Right lobe of liver (tissue), 6 donors: ENCODE measurements at regions not wholly inside any gene's neighbourhood (a gene's known extent, or its start where the extent isn't known, plus 50 kb on each side); places are given as distances from the start of the nearest gene placed in this dataset.
A peak's percentile ranks its signal among the peaks of the same experiment; 100 is the strongest.

Source experiments
- ATAC-seq, 4 donors: fragments of 200-7000 bp; cut with Tn5 transposase; one replicate each; pipeline ENCODE4 v1.9.1; 2020; ENCODE audit warnings: mild to moderate bottlenecking in 4 of 4, moderate library complexity in 4 of 4
- DNase-seq, 3 donors: peaks; one replicate each; pipeline ENCODE4 v3.0.0-alpha.2; 2020
- H3K27ac ChIP-seq, 3 donors: fragments of 200-600 bp; one replicate each; pipeline ENCODE4 v1.8.0; 2022
- H3K27me3 ChIP-seq, 2 donors: fragments of 200-600 bp; one replicate each; pipeline ENCODE4 v1.8.0; 2022
- H3K36me3 ChIP-seq, 4 donors: fragments of 200-600 bp; sonication (generic) in 1 of 4; one replicate each; pipeline versions ENCODE4 v1.5.1 to v1.8.0; 2017 to 2022; ENCODE audit warnings: control low read depth in 1 of 4
- H3K4me1 ChIP-seq, 4 donors: fragments of 200-600 bp; sonication (generic) in 1 of 4; one replicate each; pipeline versions ENCODE4 v1.5.1 to v1.8.0; 2017 to 2022; ENCODE audit warnings: control low read depth in 1 of 4
- H3K4me3 ChIP-seq, 3 donors: fragments of 200-600 bp; one replicate each; pipeline ENCODE4 v1.8.0; 2022
- H3K9me3 ChIP-seq, 4 donors: fragments of 200-600 bp; sonication (generic) in 1 of 4; one replicate each; pipeline versions ENCODE4 v1.5.1 to v1.8.0; 2017 to 2022; ENCODE audit warnings: control low read depth in 1 of 4
- POLR2A ChIP-seq: fragments of 450-650 bp; IDR thresholded peaks from one replicate; pipeline ENCODE4 v1.6.1; 2017; ENCODE audit warnings: antibody characterized with exemption, mild to moderate bottlenecking
- WGBS: methylation state at CpG from one replicate; pipeline ENCODE4 v1.1.6; 2018; ENCODE audit warnings: low coverage, low lambda C conversion rate; ENCODE audit not compliant: insufficient coverage; ENCODE audit errors: missing lambda C conversion rate; 5-methylcytosine and 5-hydroxymethylcytosine counted together
- intact Hi-C, 2 donors: fragments of 100-400 bp; cut with DNase I; formaldehyde crosslinking; loops; one replicate each; pipeline versions ENCODE4 v1.11.2 to v1.14.1; 2022
- TF ChIP-seq, protein P1 (sequence below), 4 donors: fragments of 200-600 bp in 3 of 4; fragments of 450-650 bp in 1 of 4; IDR thresholded peaks; one replicate each; pipeline versions ENCODE4 v1.5.1 to v1.8.0; 2016 to 2022; ENCODE audit warnings: antibody characterized with exemption in 4 of 4, mild to moderate bottlenecking in 2 of 4
- donor health status: DM: no; HTN: yes; CAD: no.
- donor health status: DM: no; HTN: no; CAD: no.
- donor health status: DM: no; HTN: no; CAD: no.
- donor health status: DM: no; HTN: yes; CAD: no.
- donor health status: DM: no; HTN: yes; CAD: no.

DNA sequence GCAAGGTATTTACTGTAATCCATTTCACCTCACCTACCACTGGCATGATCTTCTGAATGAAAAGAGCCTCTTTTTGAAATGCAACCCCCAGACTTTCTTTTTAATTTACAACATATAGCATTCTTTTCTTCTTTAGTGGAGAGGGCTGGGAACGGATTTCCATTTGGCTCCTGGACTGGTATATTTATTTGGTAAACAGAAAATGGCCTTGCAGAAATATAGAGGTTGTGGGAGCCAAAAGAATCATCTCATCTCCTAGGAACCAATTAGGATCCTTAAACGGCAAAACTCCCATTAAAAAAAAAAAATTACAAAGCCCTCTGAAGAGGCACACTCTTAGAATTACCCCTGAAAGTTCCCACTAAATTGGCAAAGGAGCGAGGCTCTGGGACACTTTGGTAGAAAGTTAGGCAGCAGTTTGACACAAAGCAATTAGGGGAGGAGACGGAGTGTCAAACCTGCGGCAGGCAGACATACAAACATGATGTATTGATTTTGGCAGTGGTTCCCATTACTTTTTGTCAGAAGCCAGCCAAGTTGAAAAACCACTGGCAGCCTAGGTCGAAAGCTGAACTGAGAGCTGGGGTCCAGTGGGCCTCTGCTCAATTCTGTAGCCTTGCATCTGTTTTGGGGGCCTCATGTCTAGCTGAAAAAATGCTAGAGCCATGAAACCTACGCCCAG is 135.1 kb upstream of the MAGI3 start:
- Histone ChIP-seq H3K9me3 (no peaks in the 10 kb centered on the region), H3K27me3 (no peaks in the 10 kb centered on the region), H3K27ac (peak overlapping the region in 1 of 3 donors; percentile 18), H3K36me3 (no peaks in the 10 kb centered on the region), H3K4me1 (peaks cover 0 to 19% (median 0%) of the 10 kb centered on the region in 4 donors), H3K4me3 (no peak overlapping the region)
- DNase-seq (peak in 2 of 3 donors; percentile 24 to 69), ATAC-seq (peak; percentile 91 to 96 (median 96))
- no peak for TF ChIP-seq POLR2A
- TF ChIP-seq, protein P1, sequence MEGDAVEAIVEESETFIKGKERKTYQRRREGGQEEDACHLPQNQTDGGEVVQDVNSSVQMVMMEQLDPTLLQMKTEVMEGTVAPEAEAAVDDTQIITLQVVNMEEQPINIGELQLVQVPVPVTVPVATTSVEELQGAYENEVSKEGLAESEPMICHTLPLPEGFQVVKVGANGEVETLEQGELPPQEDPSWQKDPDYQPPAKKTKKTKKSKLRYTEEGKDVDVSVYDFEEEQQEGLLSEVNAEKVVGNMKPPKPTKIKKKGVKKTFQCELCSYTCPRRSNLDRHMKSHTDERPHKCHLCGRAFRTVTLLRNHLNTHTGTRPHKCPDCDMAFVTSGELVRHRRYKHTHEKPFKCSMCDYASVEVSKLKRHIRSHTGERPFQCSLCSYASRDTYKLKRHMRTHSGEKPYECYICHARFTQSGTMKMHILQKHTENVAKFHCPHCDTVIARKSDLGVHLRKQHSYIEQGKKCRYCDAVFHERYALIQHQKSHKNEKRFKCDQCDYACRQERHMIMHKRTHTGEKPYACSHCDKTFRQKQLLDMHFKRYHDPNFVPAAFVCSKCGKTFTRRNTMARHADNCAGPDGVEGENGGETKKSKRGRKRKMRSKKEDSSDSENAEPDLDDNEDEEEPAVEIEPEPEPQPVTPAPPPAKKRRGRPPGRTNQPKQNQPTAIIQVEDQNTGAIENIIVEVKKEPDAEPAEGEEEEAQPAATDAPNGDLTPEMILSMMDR (IDR thresholded peaks at IDR 0.05), result no peak
- WGBS, result 27% methylated on average over 6 of the region's 7 CpGs
- intact Hi-C loops, result no loop called here

DNA sequence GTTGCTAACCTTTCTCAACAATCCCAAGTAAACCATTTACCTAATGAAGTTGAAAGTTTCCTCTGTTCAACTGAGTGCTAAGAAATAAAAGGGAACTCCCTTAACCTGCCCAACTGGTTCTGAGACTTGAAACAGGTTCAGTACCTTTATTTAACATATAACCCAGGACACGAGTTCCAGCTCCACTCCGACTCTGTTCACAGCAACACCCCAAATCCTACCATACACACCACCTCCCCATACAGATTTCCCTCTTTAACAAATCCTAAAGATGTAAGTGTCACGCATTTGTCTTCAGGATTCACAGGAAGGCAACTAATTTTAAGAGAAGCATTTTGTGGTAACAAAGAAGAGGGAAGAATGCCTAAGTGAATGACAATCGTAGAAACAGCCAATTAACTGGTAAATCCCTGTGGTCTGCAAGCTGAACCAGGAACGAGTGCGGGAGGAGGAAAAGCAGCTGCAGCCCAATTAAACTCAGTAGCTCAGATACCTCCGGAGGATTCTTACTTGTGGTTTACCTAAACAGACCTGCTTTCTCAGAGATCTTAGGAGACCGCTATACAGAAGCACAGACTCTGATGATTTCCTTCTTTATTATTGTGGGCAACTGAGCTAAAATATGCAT is 134.5 kb upstream of the MAGI3 start:
- no peak for DNase-seq
- intact Hi-C loops, result no loop called here
- H3K4me3 ChIP-seq, result no peak overlapping the region
- H3K4me1 ChIP-seq, result peaks cover 0 to 19% (median 0%) of the 10 kb centered on the region in 4 donors
- no peaks in the 10 kb centered on the region for H3K9me3 ChIP-seq
- WGBS, result 58% methylated on average over 8 of the region's 8 CpGs
- H3K27me3 ChIP-seq, result no peaks in the 10 kb centered on the region
- H3K36me3 ChIP-seq, result no peaks in the 10 kb centered on the region
- peak in 1 of 4 donors; percentile 35 for ATAC-seq
- TF ChIP-seq, protein P1 (IDR thresholded peaks at IDR 0.05), result no peak
- no peak for TF ChIP-seq POLR2A
- no peak overlapping the region for H3K27ac ChIP-seq

DNA sequence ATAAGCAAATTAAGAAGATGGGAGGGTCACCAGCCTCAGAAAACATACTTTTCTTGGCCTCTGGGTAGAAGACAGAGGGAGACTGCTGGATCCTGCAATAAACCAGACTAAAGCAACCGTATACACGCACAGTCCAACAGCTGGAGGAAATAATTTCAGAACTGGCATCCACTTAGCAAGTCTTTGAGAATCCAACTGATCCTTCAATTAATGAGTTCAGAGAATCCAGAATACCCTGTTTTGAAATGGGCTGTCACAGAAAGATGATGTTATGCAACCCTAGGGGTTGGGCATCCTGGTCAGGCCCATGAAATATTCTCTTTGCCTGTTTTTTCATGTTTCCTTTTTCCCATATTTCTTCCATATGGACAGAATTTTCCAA is 134.0 kb upstream of the MAGI3 start:
- no peak for DNase-seq
- intact Hi-C loops, result no loop called here
- Histone ChIP-seq H3K36me3 (no peaks in the 10 kb centered on the region), H3K27ac (no peak overlapping the region), H3K4me1 (peaks cover 0 to 19% (median 0%) of the 10 kb centered on the region in 4 donors), H3K4me3 (no peak overlapping the region), H3K27me3 (no peaks in the 10 kb centered on the region), H3K9me3 (no peaks in the 10 kb centered on the region)
- WGBS, result 95% methylated on average over 2 of the region's 2 CpGs
- TF ChIP-seq, protein P1 (IDR thresholded peaks at IDR 0.05), result no peak
- no peak for TF ChIP-seq POLR2A
- ATAC-seq, result no peak

DNA sequence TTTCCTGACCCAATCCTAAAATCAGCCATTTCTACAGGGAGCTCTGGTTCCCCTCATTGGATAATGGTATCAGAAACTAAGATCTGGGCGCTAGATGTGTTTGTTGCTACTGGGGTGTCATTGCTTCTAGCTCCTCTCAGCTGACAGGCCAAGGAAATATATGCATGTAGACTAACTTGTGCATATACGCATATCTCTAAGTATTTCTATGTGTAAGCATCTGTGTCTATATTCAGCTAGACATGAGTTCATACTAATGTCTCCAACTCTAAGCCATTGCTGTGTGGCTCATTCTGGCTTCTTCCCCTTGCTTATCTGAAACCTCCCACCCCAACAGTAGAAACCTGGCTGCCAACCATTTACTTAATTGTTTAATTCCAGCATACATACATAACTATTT is 130.3 kb upstream of the MAGI3 start:
- 71% methylated on average over 1 of the region's 2 CpGs for WGBS
- TF ChIP-seq, protein P1 (IDR thresholded peaks at IDR 0.05), result no peak
- TF ChIP-seq POLR2A, result no peak
- intact Hi-C loops, result no loop called here
- no peak overlapping the region for H3K27ac ChIP-seq
- no peaks in the 10 kb centered on the region for H3K36me3 ChIP-seq
- no peak for DNase-seq
- H3K9me3 ChIP-seq, result no peaks in the 10 kb centered on the region
- H3K4me3 ChIP-seq, result no peak overlapping the region
- ATAC-seq, result no peak
- H3K4me1 ChIP-seq, result peaks cover 0 to 15% (median 0%) of the 10 kb centered on the region in 4 donors
- H3K27me3 ChIP-seq, result no peaks in the 10 kb centered on the region
